CD4-positive, CD25-positive, alpha-beta regulatory T cell (primary cell): ENCODE measurements at regions not wholly inside any gene's neighbourhood (a gene's known extent, or its start where the extent isn't known, plus 50 kb on each side); places are given as distances from the start of the nearest gene placed in this dataset.

ENCODE experiments used
- ATAC-seq, 2 donors: fragments of 150-1000 bp; cut with Tn5 transposase; one replicate each; pipeline ENCODE4 v1.10.0; 2021; ENCODE audit warnings: low read depth in 2 of 2, moderate number of reproducible peaks in 2 of 2, moderate library complexity in 1 of 2
- DNase-seq, 3 donors: peaks; one replicate each; pipeline versions ENCODE4 v3.0.0 to v3.0.0-alpha.2; 2012 to 2022; ENCODE audit warnings: mixed read lengths in 1 of 3
- H3K27ac ChIP-seq: one replicate; pipeline ENCODE4 v1.7.0; 2013; ENCODE audit warnings: mild to moderate bottlenecking, low read length; ENCODE audit not compliant: insufficient read depth, poor library complexity, severe bottlenecking
- H3K27me3 ChIP-seq: one replicate; pipeline ENCODE4 v1.7.0; 2013; ENCODE audit warnings: low read length; ENCODE audit not compliant: control insufficient read depth, insufficient read depth
- H3K36me3 ChIP-seq: one replicate; pipeline ENCODE4 v1.7.0; 2013; ENCODE audit warnings: mild to moderate bottlenecking, low read length, moderate library complexity; ENCODE audit not compliant: control insufficient read depth, insufficient read depth
- H3K4me1 ChIP-seq: 2 replicates; pipeline ENCODE4 v1.7.0; 2013; ENCODE audit warnings: mild to moderate bottlenecking, low read length; ENCODE audit not compliant: insufficient read depth, control insufficient read depth, poor library complexity, severe bottlenecking
- H3K4me3 ChIP-seq: one replicate; pipeline ENCODE4 v1.7.0; 2013; ENCODE audit warnings: low read depth, mild to moderate bottlenecking, low read length, moderate library complexity
- H3K9me3 ChIP-seq, 2 experiments: 1 replicate in 1 of 2; 2 replicates in 1 of 2; pipeline ENCODE4 v1.7.0; 2013; ENCODE audit warnings: low read length in 2 of 2, mild to moderate bottlenecking in 1 of 2, moderate library complexity in 1 of 2; ENCODE audit not compliant: control insufficient read depth in 2 of 2
- H3K27ac Mint-ChIP-seq, 3 donors: one replicate each; pipeline ENCODE4 v1.8.0; 2020 to 2022; ENCODE audit warnings: mild to moderate bottlenecking in 3 of 3, mixed read lengths in 3 of 3, moderate library complexity in 2 of 3
- H3K27me3 Mint-ChIP-seq: one replicate; pipeline ENCODE4 v1.8.0; 2022; ENCODE audit warnings: mild to moderate bottlenecking, mixed read lengths
- H3K36me3 Mint-ChIP-seq: one replicate; pipeline ENCODE4 v1.8.0; 2020; ENCODE audit warnings: mixed read lengths
- H3K4me1 Mint-ChIP-seq, 4 donors: one replicate each; pipeline ENCODE4 v1.8.0; 2020 to 2022; ENCODE audit warnings: mixed read lengths in 4 of 4, mild to moderate bottlenecking in 1 of 4
- H3K4me3 Mint-ChIP-seq, 4 donors: one replicate each; pipeline ENCODE4 v1.8.0; 2020 to 2022; ENCODE audit warnings: mild to moderate bottlenecking in 4 of 4, mixed read lengths in 4 of 4, moderate library complexity in 3 of 4
- H3K9me3 Mint-ChIP-seq, 7 donors: one replicate each; pipeline ENCODE4 v1.8.0; 2020 to 2022; ENCODE audit warnings: mixed read lengths in 7 of 7, mild to moderate bottlenecking in 3 of 7, moderate library complexity in 2 of 7

GRCh38 chr6:147621263-147621662 lies 112.8 kb downstream of the SAMD5 start:
- Histone ChIP-seq H3K4me3 (no peak overlapping the region), H3K27me3 (no peaks in the 10 kb centered on the region), H3K9me3 (no peaks in the 10 kb centered on the region), H3K4me1 (no peaks in the 10 kb centered on the region), H3K27ac (no peak overlapping the region), H3K36me3 (no peaks in the 10 kb centered on the region)
- ATAC-seq: no peak
- Mint-ChIP-seq H3K27me3 (no peaks in the 10 kb centered on the region), H3K4me1 (no peaks in the 10 kb centered on the region), H3K4me3 (no peak overlapping the region), H3K36me3 (no peaks in the 10 kb centered on the region), H3K27ac (no peak overlapping the region), H3K9me3 (peaks cover 0 to 3% (median 0%) of the 10 kb centered on the region in 7 donors)
- DNase-seq: no peak

GRCh38 chr6:147621961-147622360 lies 113.5 kb downstream of the SAMD5 start:
- Histone ChIP-seq H3K4me1 (no peaks in the 10 kb centered on the region), H3K4me3 (no peak overlapping the region), H3K27me3 (no peaks in the 10 kb centered on the region), H3K36me3 (no peaks in the 10 kb centered on the region), H3K9me3 (no peaks in the 10 kb centered on the region), H3K27ac (no peak overlapping the region)
- Mint-ChIP-seq H3K9me3 (peaks cover 0 to 3% (median 0%) of the 10 kb centered on the region in 7 donors), H3K27ac (no peak overlapping the region), H3K4me3 (no peak overlapping the region), H3K27me3 (no peaks in the 10 kb centered on the region), H3K4me1 (no peaks in the 10 kb centered on the region), H3K36me3 (no peaks in the 10 kb centered on the region)
- ATAC-seq (no peak), DNase-seq (no peak)

- Mint-ChIP-seq H3K4me3 (no peak overlapping the region), H3K27me3 (no peaks in the 10 kb centered on the region), H3K9me3 (peaks cover 0 to 2% (median 0%) of the 10 kb centered on the region in 7 donors), H3K4me1 (no peaks in the 10 kb centered on the region), H3K36me3 (no peaks in the 10 kb centered on the region), H3K27ac (no peak overlapping the region)
- Histone ChIP-seq H3K36me3 (no peaks in the 10 kb centered on the region), H3K27me3 (no peaks in the 10 kb centered on the region), H3K4me3 (no peak overlapping the region), H3K4me1 (no peaks in the 10 kb centered on the region), H3K9me3 (no peaks in the 10 kb centered on the region), H3K27ac (no peak overlapping the region)
- ATAC-seq (no peak), DNase-seq (no peak)
Observed at GRCh38 chr6:147624946-147625515, 116.5 kb downstream of the SAMD5 start.

- H3K4me3 ChIP-seq: no peak overlapping the region
- H3K27ac ChIP-seq: no peak overlapping the region
- H3K27me3 ChIP-seq: no peaks in the 10 kb centered on the region
- no peak overlapping the region for H3K4me3 Mint-ChIP-seq
- no peak overlapping the region for H3K27ac Mint-ChIP-seq
- no peak for DNase-seq
- H3K4me1 Mint-ChIP-seq: no peaks in the 10 kb centered on the region
- H3K36me3 ChIP-seq: no peaks in the 10 kb centered on the region
- no peaks in the 10 kb centered on the region for H3K4me1 ChIP-seq
- H3K27me3 Mint-ChIP-seq: no peaks in the 10 kb centered on the region
- no peak for ATAC-seq
- H3K36me3 Mint-ChIP-seq: no peaks in the 10 kb centered on the region
- H3K9me3 Mint-ChIP-seq: peaks cover 0 to 2% (median 0%) of the 10 kb centered on the region in 7 donors
- no peaks in the 10 kb centered on the region for H3K9me3 ChIP-seq
Observed at GRCh38 chr6:147625946-147626345, 117.5 kb downstream of the SAMD5 start.

DNA sequence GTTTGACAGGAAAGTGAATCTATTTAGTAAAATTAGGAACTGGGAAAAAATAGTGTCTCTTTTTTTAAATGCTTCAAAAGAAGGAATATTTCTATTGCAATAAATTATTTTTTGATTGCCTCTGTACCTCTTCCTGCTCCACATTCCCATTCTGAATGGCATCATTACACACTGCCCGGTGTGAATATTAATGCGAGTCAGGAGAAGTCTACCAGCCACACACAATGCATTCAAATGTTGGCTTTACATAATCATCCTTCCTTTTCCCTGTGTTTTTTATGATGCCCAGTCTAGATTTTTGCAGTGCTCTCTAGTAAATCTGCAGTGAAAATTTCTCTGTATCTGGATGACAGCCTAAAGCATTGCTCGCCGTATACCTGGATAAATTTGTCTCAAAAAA lies 118.9 kb downstream of the SAMD5 start:
- no peak overlapping the region for H3K4me3 Mint-ChIP-seq
- H3K4me1 ChIP-seq: no peaks in the 10 kb centered on the region
- H3K4me1 Mint-ChIP-seq: no peaks in the 10 kb centered on the region
- no peaks in the 10 kb centered on the region for H3K27me3 Mint-ChIP-seq
- no peaks in the 10 kb centered on the region for H3K36me3 Mint-ChIP-seq
- H3K27ac Mint-ChIP-seq: no peak overlapping the region
- no peaks in the 10 kb centered on the region for H3K36me3 ChIP-seq
- peaks cover 0 to 9% (median 4%) of the 10 kb centered on the region in 7 donors for H3K9me3 Mint-ChIP-seq
- no peaks in the 10 kb centered on the region for H3K27me3 ChIP-seq
- H3K9me3 ChIP-seq: no peaks in the 10 kb centered on the region
- no peak overlapping the region for H3K4me3 ChIP-seq
- no peak for ATAC-seq
- no peak for DNase-seq
- no peak overlapping the region for H3K27ac ChIP-seq

DNA sequence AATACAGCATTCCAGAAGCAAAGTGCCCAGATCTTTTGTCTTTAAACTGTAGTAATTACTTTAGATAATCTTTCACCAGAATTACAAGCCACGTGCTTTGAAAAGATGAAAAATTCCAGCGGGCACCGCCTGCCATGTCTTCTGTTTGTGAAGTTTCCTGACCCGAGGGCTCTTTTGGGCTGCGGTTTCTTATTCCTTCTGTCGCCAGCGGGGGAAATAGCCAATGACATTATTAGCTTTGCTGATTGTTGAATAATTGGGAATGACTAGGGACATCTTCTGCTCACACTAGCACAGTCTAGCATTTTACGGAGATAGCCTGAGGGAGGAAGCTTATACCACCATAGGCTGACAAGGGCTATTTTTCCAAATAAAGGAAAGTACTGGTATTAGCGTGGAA lies 124.7 kb downstream of the SAMD5 start:
- H3K9me3 Mint-ChIP-seq: peaks cover 0 to 15% (median 5%) of the 10 kb centered on the region in 7 donors
- no peaks in the 10 kb centered on the region for H3K36me3 Mint-ChIP-seq
- Histone ChIP-seq H3K27me3 (no peaks in the 10 kb centered on the region), H3K4me3 (no peak overlapping the region), H3K9me3 (no peaks in the 10 kb centered on the region), H3K36me3 (no peaks in the 10 kb centered on the region), H3K27ac (no peak overlapping the region), H3K4me1 (no peaks in the 10 kb centered on the region)
- no peak for ATAC-seq
- H3K27me3 Mint-ChIP-seq: no peaks in the 10 kb centered on the region
- no peaks in the 10 kb centered on the region for H3K4me1 Mint-ChIP-seq
- no peak overlapping the region for H3K27ac Mint-ChIP-seq
- no peak for DNase-seq
- H3K4me3 Mint-ChIP-seq: no peak overlapping the region

GRCh38 chr6:147637620-147638195 lies 129.2 kb downstream of the SAMD5 start:
- no peaks in the 10 kb centered on the region for H3K9me3 ChIP-seq
- Mint-ChIP-seq H3K9me3 (peaks cover 0 to 13% (median 5%) of the 10 kb centered on the region in 7 donors), H3K27me3 (no peaks in the 10 kb centered on the region), H3K4me1 (no peaks in the 10 kb centered on the region), H3K36me3 (no peaks in the 10 kb centered on the region), H3K4me3 (no peak overlapping the region), H3K27ac (no peak overlapping the region)
- H3K4me1 ChIP-seq: no peaks in the 10 kb centered on the region
- H3K27me3 ChIP-seq: no peaks in the 10 kb centered on the region
- ATAC-seq (no peak), DNase-seq (no peak)
- H3K4me3 ChIP-seq: no peak overlapping the region
- H3K27ac ChIP-seq: no peak overlapping the region
- H3K36me3 ChIP-seq: no peaks in the 10 kb centered on the region

- ATAC-seq: no peak
- no peak for DNase-seq
- no peak overlapping the region for H3K4me3 ChIP-seq
- Mint-ChIP-seq H3K4me1 (no peaks in the 10 kb centered on the region), H3K36me3 (no peaks in the 10 kb centered on the region), H3K27ac (no peak overlapping the region), H3K4me3 (no peak overlapping the region), H3K27me3 (no peaks in the 10 kb centered on the region), H3K9me3 (peaks cover 0 to 7% (median 0%) of the 10 kb centered on the region in 7 donors)
- H3K4me1 ChIP-seq: no peaks in the 10 kb centered on the region
- no peaks in the 10 kb centered on the region for H3K27me3 ChIP-seq
- no peak overlapping the region for H3K27ac ChIP-seq
- H3K36me3 ChIP-seq: no peaks in the 10 kb centered on the region
- no peaks in the 10 kb centered on the region for H3K9me3 ChIP-seq
Observed at GRCh38 chr6:147639279-147639678, 130.8 kb downstream of the SAMD5 start.
